ENCODE measurements at regions not wholly inside any gene's neighbourhood (a gene's known extent, or its start where the extent isn't known, plus 50 kb on each side); places are given as distances from the start of the nearest gene placed in this dataset.

- Mint-ChIP-seq H3K9me3 (no peaks in the 10 kb centered on the region), H3K27me3 (ENCODE audit: low read depth in 3 of 3) (peaks cover 0 to 2% (median 1%) of the 10 kb centered on the region in 3 donors), H3K4me3 (no peak overlapping the region), H3K4me1 (peaks cover 0 to 2% of the 10 kb centered on the region in 2 donors), H3K27ac (no peak overlapping the region), H3K36me3 (no peaks in the 10 kb centered on the region)
- no peak for DNase-seq
Observed at GRCh38 chr20:23153696-23154341, 67.7 kb upstream of the CD93 start.

DNA sequence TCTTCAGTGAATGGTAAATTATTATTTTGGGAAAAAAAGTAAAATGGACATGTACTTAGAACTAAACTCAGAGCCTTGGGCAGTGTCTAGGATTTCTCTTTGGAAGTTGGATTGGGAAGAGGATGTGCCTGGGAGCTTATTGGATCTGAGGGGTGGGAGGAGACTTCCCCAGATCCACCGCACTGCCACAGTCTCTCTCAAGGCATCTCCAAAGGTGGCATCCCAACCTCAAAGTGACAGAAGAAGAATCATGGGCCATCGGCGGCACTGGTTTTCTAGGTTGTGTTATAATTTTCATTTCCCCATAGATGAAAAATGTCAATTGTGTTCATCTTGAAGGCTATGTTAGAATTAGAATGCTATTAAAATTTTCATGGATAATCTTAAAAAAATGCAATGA lies 66.8 kb upstream of the CD93 start:
- no peak for DNase-seq
- no peak overlapping the region for H3K27ac Mint-ChIP-seq
- H3K4me3 Mint-ChIP-seq, result no peak overlapping the region
- no peaks in the 10 kb centered on the region for H3K36me3 Mint-ChIP-seq
- H3K27me3 Mint-ChIP-seq (ENCODE audit: low read depth in 3 of 3), result peaks cover 1 to 2% (median 1%) of the 10 kb centered on the region in 3 donors
- H3K4me1 Mint-ChIP-seq, result peaks cover 0 to 2% of the 10 kb centered on the region in 2 donors
- no peaks in the 10 kb centered on the region for H3K9me3 Mint-ChIP-seq

DNA sequence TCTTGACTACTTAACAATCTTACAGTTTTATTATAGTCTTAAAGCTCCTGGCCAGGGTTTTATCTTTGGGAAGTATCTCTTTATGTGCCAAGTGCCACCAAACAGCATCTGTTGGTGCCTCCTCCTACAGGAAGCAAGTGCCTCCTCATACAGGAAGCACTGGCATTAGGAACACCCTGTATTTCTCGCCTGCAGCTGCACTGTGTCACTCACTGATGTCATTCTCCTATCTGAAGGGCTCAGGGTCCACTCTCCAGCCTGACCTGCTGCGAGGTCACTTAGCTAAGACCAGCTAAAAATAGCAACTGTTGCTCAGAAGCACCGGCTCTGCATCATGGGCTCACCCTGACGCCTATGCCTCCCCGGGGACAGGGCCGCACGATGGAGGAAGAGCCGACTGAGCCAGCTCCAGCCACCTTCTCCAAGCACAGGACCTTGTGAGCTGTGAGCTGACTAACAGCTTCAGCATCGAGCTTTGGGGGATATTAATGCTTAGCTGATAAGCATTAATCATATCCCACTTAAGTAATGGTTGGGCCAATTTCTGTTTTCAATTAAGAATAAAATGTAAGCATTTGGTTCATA lies 66.3 kb upstream of the CD93 start:
- Mint-ChIP-seq H3K4me1 (peaks cover 0 to 2% of the 10 kb centered on the region in 2 donors), H3K27ac (no peak overlapping the region)

DNA sequence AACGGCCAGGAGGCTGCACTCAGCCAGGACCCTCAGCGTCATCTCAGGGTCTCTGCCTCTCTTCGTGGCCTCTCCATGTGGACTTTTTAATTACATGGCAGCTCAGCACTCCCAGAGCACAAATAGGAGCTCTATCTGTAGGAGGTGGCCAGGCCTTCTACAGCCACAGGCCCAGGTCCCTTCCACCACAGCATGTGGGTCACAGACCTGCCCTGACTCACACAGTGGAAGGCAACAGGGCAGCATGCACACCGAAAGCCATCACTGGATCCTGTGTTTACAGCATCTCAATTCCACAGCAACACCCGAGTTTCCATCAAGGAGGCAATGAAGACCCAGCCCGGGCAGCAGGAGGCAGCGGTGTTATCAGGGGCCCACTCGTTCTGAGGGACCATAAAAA lies 65.8 kb upstream of the CD93 start:
- no peaks in the 10 kb centered on the region for H3K36me3 Mint-ChIP-seq

More for the DNA sequence above, 66.3 kb upstream of the CD93 start:
- no peaks in the 10 kb centered on the region for H3K36me3 Mint-ChIP-seq
- DNase-seq, result no peak
- H3K27me3 Mint-ChIP-seq (ENCODE audit: low read depth in 3 of 3), result peaks cover 1 to 3% (median 2%) of the 10 kb centered on the region in 3 donors
- H3K4me3 Mint-ChIP-seq, result no peak overlapping the region
- H3K9me3 Mint-ChIP-seq, result no peaks in the 10 kb centered on the region

DNA sequence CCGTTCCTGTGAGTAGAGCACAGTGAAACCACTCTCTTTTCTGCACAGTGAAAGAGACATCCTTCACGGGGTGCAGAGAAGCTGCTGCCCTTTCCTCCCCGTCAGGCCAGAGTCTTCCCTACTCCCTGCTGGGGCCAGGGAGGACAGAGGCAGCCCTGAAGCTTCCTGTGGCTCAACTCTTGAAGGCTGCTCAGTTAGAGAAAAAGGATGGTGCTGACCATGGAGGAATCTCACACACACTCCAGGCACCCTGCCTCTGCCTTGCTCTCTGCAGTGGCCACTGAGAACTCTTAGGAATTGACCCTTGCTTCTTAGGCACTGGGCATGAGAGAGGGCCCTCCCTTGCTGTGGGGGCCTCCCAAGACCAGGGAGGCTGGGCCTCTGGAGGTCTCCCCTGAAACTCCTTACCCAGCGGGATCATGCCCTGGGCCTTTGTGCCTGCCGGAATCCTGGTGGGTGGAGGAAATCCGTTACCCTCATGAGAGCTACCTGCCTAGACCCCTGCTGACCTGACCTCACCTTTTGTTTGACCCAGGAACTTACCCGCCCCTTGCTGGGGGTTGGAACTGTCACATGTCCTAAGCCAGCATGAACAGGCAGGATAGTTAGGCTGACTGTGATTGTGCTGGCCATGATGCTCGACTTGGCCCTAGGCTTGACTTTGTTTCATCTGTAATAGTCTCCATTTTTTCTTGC lies 65.0 kb upstream of the CD93 start:
- peaks cover 1 to 3% (median 2%) of the 10 kb centered on the region in 3 donors for H3K27me3 Mint-ChIP-seq (ENCODE audit: low read depth in 3 of 3)
- no peak overlapping the region for H3K4me3 Mint-ChIP-seq
- no peaks in the 10 kb centered on the region for H3K4me1 Mint-ChIP-seq
- DNase-seq, result no peak
- H3K27ac Mint-ChIP-seq, result peak overlapping the region in 1 of 6 donors; percentile 35
- no peaks in the 10 kb centered on the region for H3K9me3 Mint-ChIP-seq
- H3K36me3 Mint-ChIP-seq, result no peaks in the 10 kb centered on the region

More for the DNA sequence above, 65.8 kb upstream of the CD93 start:
- Mint-ChIP-seq H3K27ac (no peak overlapping the region), H3K9me3 (no peaks in the 10 kb centered on the region), H3K4me3 (no peak overlapping the region), H3K4me1 (peaks cover 0 to 2% of the 10 kb centered on the region in 2 donors), H3K27me3 (ENCODE audit: low read depth in 3 of 3) (peaks cover 1 to 3% (median 2%) of the 10 kb centered on the region in 3 donors)
- no peak for DNase-seq

GRCh38 chr20:23150304-23151007 lies 64.3 kb upstream of the CD93 start:
- H3K36me3 Mint-ChIP-seq, result no peaks in the 10 kb centered on the region
- no peaks in the 10 kb centered on the region for H3K4me1 Mint-ChIP-seq
- no peak for DNase-seq
- no peak overlapping the region for H3K4me3 Mint-ChIP-seq
- peaks cover 1 to 3% (median 2%) of the 10 kb centered on the region in 3 donors for H3K27me3 Mint-ChIP-seq (ENCODE audit: low read depth in 3 of 3)
- peak overlapping the region in 1 of 6 donors; percentile 44 for H3K27ac Mint-ChIP-seq
- no peaks in the 10 kb centered on the region for H3K9me3 Mint-ChIP-seq

- H3K27ac Mint-ChIP-seq, result no peak overlapping the region
Observed at GRCh38 chr20:23149623-23150279, 63.6 kb upstream of the CD93 start.

DNA sequence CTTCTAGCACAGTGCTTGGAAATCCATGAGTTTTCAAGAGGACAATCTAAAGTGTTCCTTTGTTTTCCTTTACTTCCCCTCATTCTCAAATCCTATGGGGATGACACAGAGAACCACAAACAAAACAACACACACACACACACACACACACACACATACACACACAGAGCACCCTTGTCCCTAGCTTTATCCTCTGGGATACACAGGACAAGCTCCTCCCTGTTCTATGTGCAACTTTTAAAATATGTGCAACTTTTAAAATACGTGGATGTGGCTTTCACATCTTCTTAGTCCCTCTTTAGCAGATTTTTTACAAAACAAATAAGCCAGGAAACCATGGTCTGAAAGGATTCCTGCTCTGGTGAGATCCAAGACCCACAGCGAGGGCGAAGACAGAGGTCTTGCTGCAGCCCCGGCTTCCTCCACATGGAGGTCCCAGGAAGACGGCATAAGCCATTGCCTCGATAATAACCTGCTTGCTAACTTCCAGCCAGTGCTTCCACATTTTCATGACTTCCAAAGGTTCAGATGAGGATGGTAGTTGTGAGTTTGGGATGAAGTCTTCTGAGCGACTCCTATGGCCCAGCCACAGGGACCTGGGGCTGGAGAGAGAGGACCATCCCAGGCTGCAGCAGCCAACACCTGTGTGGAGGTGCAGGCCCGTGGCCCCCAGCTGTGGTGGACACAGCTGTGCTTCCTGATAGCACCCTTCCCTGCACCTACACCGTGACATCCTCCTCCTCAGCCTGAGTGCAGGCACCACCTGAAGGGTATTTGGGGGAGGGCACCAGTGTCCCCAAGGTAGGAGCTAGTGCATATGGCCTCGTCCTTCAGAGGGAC lies 62.8 kb upstream of the CD93 start:
- Mint-ChIP-seq H3K27ac (no peak overlapping the region), H3K4me3 (no peak overlapping the region)

More at GRCh38 chr20:23149623-23150279, 63.6 kb upstream of the CD93 start:
- Mint-ChIP-seq H3K9me3 (no peaks in the 10 kb centered on the region), H3K27me3 (ENCODE audit: low read depth in 3 of 3) (peaks cover 1 to 3% (median 2%) of the 10 kb centered on the region in 3 donors), H3K4me3 (no peak overlapping the region), H3K36me3 (no peaks in the 10 kb centered on the region), H3K4me1 (no peaks in the 10 kb centered on the region)
- no peak for DNase-seq

GRCh38 chr20:23147964-23148730 lies 62.0 kb upstream of the CD93 start:
- Mint-ChIP-seq H3K4me3 (no peak overlapping the region), H3K9me3 (no peaks in the 10 kb centered on the region), H3K4me1 (peaks cover 4 to 5% of the 10 kb centered on the region in 2 donors), H3K27me3 (ENCODE audit: low read depth in 3 of 3) (peaks cover 0 to 3% (median 2%) of the 10 kb centered on the region in 3 donors), H3K36me3 (no peaks in the 10 kb centered on the region), H3K27ac (no peak overlapping the region)
- DNase-seq, result no peak

More for the DNA sequence above, 62.8 kb upstream of the CD93 start:
- H3K4me1 Mint-ChIP-seq, result no peaks in the 10 kb centered on the region
- DNase-seq, result no peak
- H3K9me3 Mint-ChIP-seq, result no peaks in the 10 kb centered on the region
- H3K27me3 Mint-ChIP-seq (ENCODE audit: low read depth in 3 of 3), result peaks cover 1 to 3% (median 2%) of the 10 kb centered on the region in 3 donors
- H3K36me3 Mint-ChIP-seq, result no peaks in the 10 kb centered on the region

GRCh38 chr20:23147647-23147963 lies 61.5 kb upstream of the CD93 start:
- Mint-ChIP-seq H3K9me3 (no peaks in the 10 kb centered on the region), H3K27me3 (ENCODE audit: low read depth in 3 of 3) (peaks cover 0 to 3% (median 2%) of the 10 kb centered on the region in 3 donors), H3K4me3 (no peak overlapping the region), H3K27ac (no peak overlapping the region), H3K4me1 (peaks cover 9 to 11% of the 10 kb centered on the region in 2 donors), H3K36me3 (no peaks in the 10 kb centered on the region)
- no peak for DNase-seq

- Mint-ChIP-seq H3K4me3 (no peak overlapping the region), H3K36me3 (no peaks in the 10 kb centered on the region), H3K27ac (no peak overlapping the region), H3K9me3 (no peaks in the 10 kb centered on the region), H3K27me3 (ENCODE audit: low read depth in 3 of 3) (peaks cover 0 to 3% (median 2%) of the 10 kb centered on the region in 3 donors), H3K4me1 (peaks cover 15% of the 10 kb centered on the region in 2 donors)
- no peak for DNase-seq
Observed at GRCh38 chr20:23146857-23147637, 60.9 kb upstream of the CD93 start.

DNA sequence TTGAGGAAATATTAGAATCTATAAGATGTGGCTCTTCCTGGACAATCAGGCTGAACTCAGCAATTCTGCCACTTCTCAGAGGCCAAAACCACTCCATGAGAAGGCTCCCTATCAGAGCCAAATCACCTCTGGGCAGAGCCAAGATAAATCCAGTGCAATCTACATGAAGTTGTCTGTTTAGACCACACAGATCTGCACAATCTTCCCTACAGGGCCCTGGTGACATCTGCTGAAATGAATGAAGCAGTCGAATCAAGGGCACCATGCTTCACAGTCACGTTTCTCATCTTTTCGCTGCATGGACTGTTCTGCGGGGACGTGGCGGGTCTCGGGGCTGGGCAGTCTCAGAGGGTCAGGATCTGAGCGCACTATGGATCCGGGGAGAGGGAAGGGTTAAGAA lies 60.1 kb upstream of the CD93 start:
- Mint-ChIP-seq H3K27ac (no peak overlapping the region), H3K36me3 (no peaks in the 10 kb centered on the region), H3K27me3 (ENCODE audit: low read depth in 3 of 3) (peaks cover 0 to 3% (median 2%) of the 10 kb centered on the region in 3 donors), H3K4me3 (no peak overlapping the region), H3K4me1 (peaks cover 16 to 18% of the 10 kb centered on the region in 2 donors), H3K9me3 (no peaks in the 10 kb centered on the region)
- no peak for DNase-seq
